Naive thymus-derived CD4-positive, alpha-beta T cell (primary cell): ENCODE measurements at regions not wholly inside any gene's neighbourhood (a gene's known extent, or its start where the extent isn't known, plus 50 kb on each side); places are given as distances from the start of the nearest gene placed in this dataset.
A peak's percentile ranks its signal among the peaks of the same experiment; 100 is the strongest.

ENCODE experiments used
- ATAC-seq: fragments of 150-1000 bp; cut with Tn5 transposase; 2 replicates; pipeline ENCODE4 v1.10.0; 2021; ENCODE audit warnings: mild to moderate bottlenecking, moderate library complexity
- CTCF ChIA-PET: fragments of 350-600 bp; sonication (Branson Sonifier 250); formaldehyde crosslinking; loops from one replicate; lab custom pipeline; 2021; ENCODE audit warnings: antibody characterized with exemption; lab: Charles Lee
- POLR2A ChIA-PET: fragments of 350-600 bp; sonication (Branson Sonifier 250); formaldehyde crosslinking; loops from one replicate; lab custom pipeline; 2021; ENCODE audit warnings: antibody characterized with exemption, inconsistent platforms; lab: Charles Lee
- DNase-seq, 9 donors: peaks; one replicate each; pipeline versions ENCODE4 v3.0.0 to v3.0.0-alpha.2; 2020 to 2022; ENCODE audit warnings: mixed read lengths in 1 of 9
- H3K27ac ChIP-seq: one replicate; pipeline ENCODE4 v1.7.0; 2013; ENCODE audit warnings: mild to moderate bottlenecking, low read depth, low read length, moderate library complexity
- H3K27me3 ChIP-seq, 2 donors: one replicate each; pipeline ENCODE4 v1.7.0; 2013; ENCODE audit warnings: low read length in 2 of 2, mild to moderate bottlenecking in 2 of 2, moderate library complexity in 2 of 2; ENCODE audit not compliant: control insufficient read depth in 2 of 2, insufficient read depth in 2 of 2
- H3K36me3 ChIP-seq, 3 experiments: 1 replicate in 2 of 3; 2 replicates in 1 of 3; pipeline ENCODE4 v1.7.0; 2013; ENCODE audit warnings: low read length in 3 of 3, mild to moderate bottlenecking in 3 of 3, moderate library complexity in 1 of 3; ENCODE audit not compliant: insufficient read depth in 3 of 3, control insufficient read depth in 2 of 3
- H3K4me1 ChIP-seq, 2 donors: one replicate each; pipeline ENCODE4 v1.7.0; 2013; ENCODE audit warnings: low read length in 2 of 2, mild to moderate bottlenecking in 2 of 2, moderate library complexity in 1 of 2; ENCODE audit not compliant: control insufficient read depth in 2 of 2, insufficient read depth in 2 of 2
- H3K4me3 ChIP-seq: 2 replicates; pipeline ENCODE4 v1.7.0; 2013; ENCODE audit warnings: mild to moderate bottlenecking, low read length
- H3K9me3 ChIP-seq, 3 experiments: 1 replicate in 2 of 3; 2 replicates in 1 of 3; pipeline ENCODE4 v1.7.0; 2013; ENCODE audit warnings: low read length in 3 of 3; ENCODE audit not compliant: control insufficient read depth in 2 of 3
- H3K27ac Mint-ChIP-seq, 9 donors: one replicate each; pipeline ENCODE4 v1.8.0; 2020 to 2022; ENCODE audit warnings: mixed read lengths in 9 of 9, mild to moderate bottlenecking in 8 of 9, moderate library complexity in 5 of 9, inconsistent platforms in 2 of 9
- H3K27me3 Mint-ChIP-seq, 5 donors: one replicate each; pipeline ENCODE4 v1.8.0; 2021 to 2022; ENCODE audit warnings: mixed read lengths in 5 of 5, mild to moderate bottlenecking in 1 of 5
- H3K36me3 Mint-ChIP-seq, 5 donors: one replicate each; pipeline ENCODE4 v1.8.0; 2020 to 2022; ENCODE audit warnings: mixed read lengths in 5 of 5, mild to moderate bottlenecking in 3 of 5, inconsistent platforms in 1 of 5
- H3K4me1 Mint-ChIP-seq, 7 donors: one replicate each; pipeline ENCODE4 v1.8.0; 2020 to 2022; ENCODE audit warnings: mixed read lengths in 7 of 7, mild to moderate bottlenecking in 3 of 7, inconsistent platforms in 1 of 7
- H3K4me3 Mint-ChIP-seq, 10 donors: one replicate each; pipeline ENCODE4 v1.8.0; 2020 to 2022; ENCODE audit warnings: mild to moderate bottlenecking in 10 of 10, mixed read lengths in 10 of 10, moderate library complexity in 6 of 10, inconsistent platforms in 2 of 10
- H3K9me3 Mint-ChIP-seq, 11 donors: one replicate each; pipeline ENCODE4 v1.8.0; 2020 to 2022; ENCODE audit warnings: mixed read lengths in 11 of 11, mild to moderate bottlenecking in 4 of 11, inconsistent platforms in 1 of 11, moderate library complexity in 1 of 11
- intact Hi-C, 2 donors: fragments of 100-400 bp; cut with micrococcal nuclease; formaldehyde crosslinking; loops; one replicate each; pipeline ENCODE4 v1.15.1; 2023

DNA sequence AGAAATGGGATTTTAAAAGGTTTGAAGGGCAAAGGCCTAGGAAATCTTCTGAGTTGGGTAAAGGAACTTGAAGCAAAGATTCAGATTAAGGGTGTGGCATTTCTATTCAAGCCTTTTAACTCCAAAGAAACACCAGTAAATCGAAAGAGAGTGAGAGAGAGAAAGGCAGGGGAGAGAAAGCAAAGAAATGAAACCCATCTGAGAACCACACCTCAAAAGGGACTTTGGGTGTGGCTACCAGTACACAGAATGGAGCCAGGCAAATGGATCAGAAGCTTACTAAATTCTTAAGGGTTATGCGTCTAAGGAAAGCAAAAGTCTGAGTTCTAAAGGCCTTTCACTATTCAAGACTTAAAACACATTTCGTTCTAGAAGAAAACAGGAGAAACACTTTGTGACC is 277.4 kb downstream of the BCL11B start:
- CTCF ChIA-PET, result no interaction called here
- H3K27ac Mint-ChIP-seq, result peak overlapping the region; percentile 85 to 98 (median 91)
- H3K4me3 Mint-ChIP-seq, result peak overlapping the region; percentile 52 to 85 (median 74)

DNA sequence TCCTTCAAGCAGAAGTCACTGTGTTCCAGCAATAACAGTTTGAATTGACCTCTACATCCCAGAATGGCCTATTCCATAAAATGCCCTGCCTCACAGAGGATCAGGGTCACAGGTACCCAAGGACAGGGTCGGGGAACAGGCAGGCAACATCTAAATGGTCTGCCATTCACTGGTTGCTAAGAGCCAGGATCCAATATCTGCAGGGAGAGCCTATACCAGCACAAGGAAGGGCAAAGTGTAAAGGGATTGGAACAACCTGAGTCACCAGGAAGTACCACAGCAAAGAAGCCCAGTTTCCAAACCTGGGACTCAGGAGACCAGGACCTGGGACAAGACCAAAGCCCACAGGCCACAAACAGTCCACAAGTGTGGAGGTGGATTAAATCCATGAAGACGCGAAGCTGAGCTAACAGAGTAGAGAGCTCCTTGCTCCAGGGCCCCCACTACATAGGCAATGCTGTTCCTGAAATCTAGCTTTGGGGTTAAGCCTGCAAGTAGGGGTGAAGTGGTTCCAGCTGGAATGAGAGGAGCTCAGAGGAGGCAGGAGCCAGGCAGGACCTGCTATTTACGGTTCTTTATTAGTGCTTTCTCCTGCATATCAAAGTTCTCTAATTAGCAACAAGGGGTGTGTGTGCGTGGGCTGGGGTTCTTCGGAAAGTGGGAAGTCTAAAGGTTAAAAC is 274.3 kb downstream of the BCL11B start:
- POLR2A ChIA-PET, result no interaction called here
- Histone ChIP-seq H3K27me3 (no peaks in the 10 kb centered on the region), H3K36me3 (no peaks in the 10 kb centered on the region), H3K4me1 (peaks cover 9 to 20% of the 10 kb centered on the region in 2 donors), H3K9me3 (no peaks in the 10 kb centered on the region), H3K4me3 (no peak overlapping the region), H3K27ac (no peak overlapping the region)
- DNase-seq, result no peak
- Mint-ChIP-seq H3K4me1 (peaks cover 18 to 43% (median 29%) of the 10 kb centered on the region in 7 donors), H3K4me3 (no peak overlapping the region), H3K27me3 (no peaks in the 10 kb centered on the region), H3K36me3 (peaks cover 0 to 24% (median 4%) of the 10 kb centered on the region in 5 donors), H3K9me3 (peaks cover 0 to 14% (median 0%) of the 10 kb centered on the region in 11 donors), H3K27ac (peak overlapping the region in 2 of 9 donors; percentile 10 to 57)
- intact Hi-C loops, result no loop called here
- no peak for ATAC-seq
- CTCF ChIA-PET, result interaction anchor here (0.8 kb wide), 1 partner anchor 13 kb away, joined by 3 read pairs; no protein-coding TSS in a partner anchor

More for the DNA sequence above, 277.4 kb downstream of the BCL11B start:
- no peaks in the 10 kb centered on the region for H3K36me3 ChIP-seq
- no peaks in the 10 kb centered on the region for H3K27me3 ChIP-seq
- H3K27ac ChIP-seq, result peak overlapping the region; percentile 62
- intact Hi-C loops, result loop anchor here (1.0 to 2.0 kb wide), 2 partner anchors 10 to 24 kb away; no protein-coding TSS in a partner anchor
- peaks cover 9 to 20% of the 10 kb centered on the region in 2 donors for H3K4me1 ChIP-seq
- ATAC-seq, result peak; percentile 60
- Mint-ChIP-seq H3K27me3 (no peaks in the 10 kb centered on the region), H3K9me3 (peaks cover 0 to 17% (median 0%) of the 10 kb centered on the region in 11 donors), H3K4me1 (peaks cover 18 to 47% (median 29%) of the 10 kb centered on the region in 7 donors), H3K36me3 (peaks cover 0 to 36% (median 0%) of the 10 kb centered on the region in 5 donors)
- H3K9me3 ChIP-seq, result no peaks in the 10 kb centered on the region
- POLR2A ChIA-PET, result interaction anchor here (1.1 to 1.9 kb wide), 4 partner anchors 10 to 54 kb away, joined by 3 to 5 read pairs (median 4); no protein-coding TSS in a partner anchor
- peak in 6 of 9 donors; percentile 12 to 58 (median 40) for DNase-seq
- H3K4me3 ChIP-seq, result no peak overlapping the region

DNA sequence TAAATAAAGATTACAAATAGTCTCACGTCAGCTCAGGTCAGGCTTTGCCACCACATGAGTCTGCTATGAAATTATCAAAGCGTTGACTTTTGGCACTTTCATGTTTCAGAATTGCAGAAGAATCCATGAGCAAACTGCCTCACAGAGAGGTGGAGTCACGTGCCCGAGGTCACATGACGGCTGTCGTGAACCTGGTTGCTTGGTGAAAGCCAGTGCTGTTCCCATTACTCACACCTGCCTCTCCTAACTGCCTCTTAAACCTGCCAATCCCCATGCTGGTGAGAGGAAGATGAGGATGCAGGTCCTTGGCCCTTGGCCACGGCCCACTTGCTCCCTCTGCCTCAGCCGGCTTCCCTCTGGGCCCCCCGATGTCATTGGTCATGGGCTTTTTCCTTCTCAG is 272.7 kb downstream of the BCL11B start:
- peaks cover 8 to 10% of the 10 kb centered on the region in 2 donors for H3K4me1 ChIP-seq
- no peak overlapping the region for H3K27ac Mint-ChIP-seq
- peaks cover 11 to 33% (median 19%) of the 10 kb centered on the region in 7 donors for H3K4me1 Mint-ChIP-seq
- peaks cover 0 to 15% (median 4%) of the 10 kb centered on the region in 5 donors for H3K36me3 Mint-ChIP-seq
- no peaks in the 10 kb centered on the region for H3K9me3 ChIP-seq
- no peak for ATAC-seq
- H3K27me3 ChIP-seq, result no peaks in the 10 kb centered on the region
- POLR2A ChIA-PET, result no interaction called here
- DNase-seq, result no peak
- no peaks in the 10 kb centered on the region for H3K27me3 Mint-ChIP-seq
- intact Hi-C loops, result no loop called here
- CTCF ChIA-PET, result interaction anchor here (0.6 kb wide), 1 partner anchor 132 kb away, joined by 3 read pairs; no protein-coding TSS in a partner anchor
- H3K4me3 ChIP-seq, result no peak overlapping the region
- H3K9me3 Mint-ChIP-seq, result peaks cover 0 to 8% (median 0%) of the 10 kb centered on the region in 11 donors
- no peak overlapping the region for H3K4me3 Mint-ChIP-seq
- no peak overlapping the region for H3K27ac ChIP-seq
- no peaks in the 10 kb centered on the region for H3K36me3 ChIP-seq

DNA sequence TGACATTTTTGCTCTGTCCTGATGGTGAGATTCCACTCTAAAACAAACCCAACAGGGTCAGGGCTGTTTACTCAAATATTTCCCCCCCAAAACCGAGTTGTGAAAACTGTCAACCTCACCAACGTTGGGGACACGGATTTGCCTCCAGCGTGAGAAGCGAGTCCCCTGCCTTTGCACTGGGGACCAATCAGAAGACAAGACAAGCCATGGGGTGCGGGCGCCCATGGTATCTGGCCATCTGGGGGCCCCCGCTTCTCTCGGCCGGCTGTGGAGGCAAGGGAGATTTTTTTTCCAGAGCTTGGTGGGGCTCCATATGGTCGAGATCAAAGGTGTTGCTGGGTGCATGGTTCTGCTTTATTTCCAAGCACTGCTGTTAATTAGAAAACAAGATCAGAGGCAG is 272.1 kb downstream of the BCL11B start:
- Mint-ChIP-seq H3K9me3 (peaks cover 0 to 8% (median 0%) of the 10 kb centered on the region in 11 donors), H3K4me3 (no peak overlapping the region), H3K4me1 (peaks cover 8 to 27% (median 14%) of the 10 kb centered on the region in 7 donors), H3K27ac (no peak overlapping the region), H3K27me3 (no peaks in the 10 kb centered on the region), H3K36me3 (peaks cover 0 to 12% (median 4%) of the 10 kb centered on the region in 5 donors)
- H3K9me3 ChIP-seq, result no peaks in the 10 kb centered on the region
- CTCF ChIA-PET, result no interaction called here
- peaks cover 2 to 6% of the 10 kb centered on the region in 2 donors for H3K4me1 ChIP-seq
- no peak overlapping the region for H3K4me3 ChIP-seq
- intact Hi-C loops, result no loop called here
- no peaks in the 10 kb centered on the region for H3K36me3 ChIP-seq
- ATAC-seq, result no peak
- POLR2A ChIA-PET, result no interaction called here
- no peak overlapping the region for H3K27ac ChIP-seq
- H3K27me3 ChIP-seq, result no peaks in the 10 kb centered on the region
- no peak for DNase-seq

DNA sequence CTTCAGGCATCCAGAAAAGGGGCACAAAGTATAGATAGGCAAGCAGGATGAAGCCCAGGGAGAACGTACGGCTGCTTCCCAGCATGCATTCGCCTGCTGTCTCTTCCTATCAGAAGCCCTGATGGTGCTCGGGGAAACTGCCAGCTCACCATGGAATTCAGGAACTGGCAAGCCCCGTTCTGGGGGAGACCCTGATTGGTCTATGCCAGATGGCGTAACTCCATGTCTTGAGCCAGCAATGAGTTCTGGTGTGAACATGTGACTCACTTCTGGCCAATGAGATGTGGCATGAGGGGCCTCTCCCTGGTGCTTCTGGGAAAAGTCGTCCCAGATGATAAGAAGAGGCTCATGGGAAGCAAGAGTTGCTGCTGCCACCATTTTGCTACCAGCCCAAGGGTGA is 270.8 kb downstream of the BCL11B start:
- ChIA-PET CTCF (no interaction called here), POLR2A (no interaction called here)
- Histone ChIP-seq H3K4me1 (no peaks in the 10 kb centered on the region), H3K4me3 (no peak overlapping the region), H3K27me3 (no peaks in the 10 kb centered on the region), H3K36me3 (no peaks in the 10 kb centered on the region), H3K9me3 (no peaks in the 10 kb centered on the region), H3K27ac (no peak overlapping the region)
- Mint-ChIP-seq H3K27ac (no peak overlapping the region), H3K27me3 (no peaks in the 10 kb centered on the region), H3K36me3 (peaks cover 0 to 7% (median 4%) of the 10 kb centered on the region in 5 donors), H3K4me1 (peaks cover 0 to 14% (median 3%) of the 10 kb centered on the region in 7 donors), H3K4me3 (no peak overlapping the region), H3K9me3 (peaks cover 0 to 4% (median 0%) of the 10 kb centered on the region in 11 donors)
- DNase-seq (no peak), ATAC-seq (no peak)
- intact Hi-C loops, result no loop called here

DNA sequence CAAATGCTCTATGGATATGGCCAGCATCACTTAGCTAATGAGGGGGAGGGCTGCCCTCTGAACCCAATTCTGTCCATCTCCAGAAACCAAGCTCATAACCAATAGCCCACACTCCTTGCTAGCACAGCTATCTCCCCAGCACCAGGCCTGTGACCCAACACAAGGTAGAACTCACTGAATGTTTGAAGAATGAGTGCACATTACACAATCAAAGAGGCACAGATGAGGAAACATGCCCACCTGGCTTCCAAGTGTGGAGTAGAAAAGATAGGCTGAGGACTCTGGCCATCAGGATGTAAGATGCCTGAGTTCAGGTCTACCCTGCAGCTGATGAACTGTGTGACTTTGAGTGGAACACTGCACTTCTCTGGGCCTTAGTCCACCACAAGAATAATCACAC is 268.4 kb downstream of the BCL11B start:
- ATAC-seq (no peak), DNase-seq (no peak)
- H3K4me3 ChIP-seq, result no peak overlapping the region
- H3K4me1 ChIP-seq, result no peaks in the 10 kb centered on the region
- H3K36me3 ChIP-seq, result no peaks in the 10 kb centered on the region
- peaks cover 0 to 6% (median 2%) of the 10 kb centered on the region in 7 donors for H3K4me1 Mint-ChIP-seq
- peaks cover 0 to 7% (median 0%) of the 10 kb centered on the region in 11 donors for H3K9me3 Mint-ChIP-seq
- ChIA-PET POLR2A (no interaction called here), CTCF (interaction anchor here (0.6 kb wide), 1 partner anchor 1194 kb away, joined by 3 read pairs; no protein-coding TSS in a partner anchor)
- H3K9me3 ChIP-seq, result no peaks in the 10 kb centered on the region
- H3K36me3 Mint-ChIP-seq, result peaks cover 0 to 10% (median 3%) of the 10 kb centered on the region in 5 donors
- no peak overlapping the region for H3K4me3 Mint-ChIP-seq
- no peaks in the 10 kb centered on the region for H3K27me3 Mint-ChIP-seq
- no peaks in the 10 kb centered on the region for H3K27me3 ChIP-seq
- intact Hi-C loops, result no loop called here
- H3K27ac Mint-ChIP-seq, result no peak overlapping the region
- H3K27ac ChIP-seq, result no peak overlapping the region
